PC-3 (cell line): ENCODE measurements at regions not wholly inside any gene's neighbourhood (a gene's known extent, or its start where the extent isn't known, plus 50 kb on each side); places are given as distances from the start of the nearest gene placed in this dataset.

Experiments
- ATAC-seq: fragments of 200-7000 bp; cut with Tn5 transposase; 2 replicates; pipeline ENCODE4 v1.9.1; 2020; ENCODE audit warnings: mild to moderate bottlenecking, moderate library complexity
- BruUV-seq: library from RNA; stranded (reverse); fragments of 400-500 nt; replicated peaks from 2 replicates; lab custom pipeline; 2021; lab: Mats Ljungman, UMichigan
- CTCF ChIA-PET: fragments of 300-600 bp; sonication (Branson Sonifier 250); formaldehyde crosslinking; loops from one replicate; lab custom pipeline; 2022; ENCODE audit warnings: antibody characterized with exemption; lab: Charles Lee
- POLR2A ChIA-PET: fragments of 300-600 bp; sonication (Branson Sonifier 250); formaldehyde crosslinking; loops from one replicate; lab custom pipeline; 2022; ENCODE audit warnings: antibody characterized with exemption; ENCODE audit not compliant: unreplicated experiment; lab: Charles Lee
- DNase-seq: peaks from one replicate; pipeline ENCODE4 v3.0.0-alpha.2; 2015
- H2AFZ ChIP-seq: fragments of 300-600 bp; sonication (generic); 2 replicates; pipeline ENCODE4 v1.6.0; 2016; ENCODE audit warnings: antibody characterized with exemption, low read length
- H3F3A ChIP-seq: fragments of 300-600 bp; sonication (generic); one replicate; pipeline ENCODE4 v1.6.0; 2017; ENCODE audit warnings: antibody characterized with exemption, low read length, control low read depth, mild to moderate bottlenecking; ENCODE audit not compliant: unreplicated experiment
- H3K27ac ChIP-seq: fragments of 300-600 bp; sonication (generic); 2 replicates; pipeline ENCODE4 v1.5.1; 2016; ENCODE audit warnings: mild to moderate bottlenecking, low read length
- H3K27me3 ChIP-seq: fragments of 300-600 bp; sonication (generic); 2 replicates; pipeline ENCODE4 v1.6.1; 2016; ENCODE audit warnings: low read length, mixed read lengths
- H3K36me3 ChIP-seq: fragments of 300-600 bp; sonication (generic); 2 replicates; pipeline ENCODE4 v1.6.1; 2016; ENCODE audit warnings: low read depth, mixed run types, low read length, mixed read lengths
- H3K4me1 ChIP-seq: fragments of 300-600 bp; sonication (generic); 2 replicates; pipeline ENCODE4 v1.5.1; 2016; ENCODE audit warnings: low read length; ENCODE audit not compliant: insufficient read depth
- H3K4me2 ChIP-seq: fragments of 300-600 bp; sonication (generic); 2 replicates; pipeline ENCODE4 v1.6.0; 2016; ENCODE audit warnings: low read length
- H3K4me3 ChIP-seq: fragments of 300-600 bp; sonication (generic); 2 replicates; pipeline ENCODE4 v1.5.1; 2016; ENCODE audit warnings: mild to moderate bottlenecking, low read length, mixed read lengths
- H3K79me2 ChIP-seq: fragments of 300-600 bp; sonication (generic); 2 replicates; pipeline ENCODE4 v1.6.1; 2017; ENCODE audit warnings: low read length, mixed read lengths
- H3K9ac ChIP-seq: fragments of 300-600 bp; sonication (generic); 2 replicates; pipeline ENCODE4 v1.6.0; 2016; ENCODE audit warnings: mild to moderate bottlenecking, low read length
- H3K9me2 ChIP-seq: fragments of 300-600 bp; sonication (generic); replicated peaks from 2 replicates; pipeline ENCODE4 v1.6.1; 2016; ENCODE audit warnings: mixed run types, low read length, mixed read lengths
- H3K9me3 ChIP-seq: fragments of 300-600 bp; sonication (generic); 2 replicates; pipeline ENCODE4 v1.6.1; 2016; ENCODE audit warnings: low read length, mixed read lengths
- H4K20me1 ChIP-seq: fragments of 300-600 bp; sonication (generic); 2 replicates; pipeline ENCODE4 v1.6.1; 2016; ENCODE audit warnings: low read length, mixed read lengths
- CTCF ChIP-seq: fragments of 300-600 bp; sonication (generic); conservative IDR thresholded peaks from 2 replicates; pipeline ENCODE4 v1.5.1; 2017; ENCODE audit warnings: antibody characterized with exemption, low read depth, mild to moderate bottlenecking, low read length
- EZH2 ChIP-seq: fragments of 300-600 bp; sonication (generic); IDR thresholded peaks from one replicate; pipeline ENCODE4 v1.6.1; 2017; ENCODE audit warnings: antibody characterized with exemption, mild to moderate bottlenecking, low read length; ENCODE audit not compliant: unreplicated experiment
- EZH2phosphoT487 ChIP-seq: fragments of 300-600 bp; sonication (generic); IDR thresholded peaks from 2 replicates; pipeline ENCODE4 v1.6.1; 2018; ENCODE audit warnings: mild to moderate bottlenecking, antibody characterized with exemption, low read length, borderline replicate concordance
- intact Hi-C: fragments of 100-400 bp; cut with micrococcal nuclease; formaldehyde crosslinking; loops from 2 replicates; pipeline ENCODE4 v1.9.0; 2023

DNA sequence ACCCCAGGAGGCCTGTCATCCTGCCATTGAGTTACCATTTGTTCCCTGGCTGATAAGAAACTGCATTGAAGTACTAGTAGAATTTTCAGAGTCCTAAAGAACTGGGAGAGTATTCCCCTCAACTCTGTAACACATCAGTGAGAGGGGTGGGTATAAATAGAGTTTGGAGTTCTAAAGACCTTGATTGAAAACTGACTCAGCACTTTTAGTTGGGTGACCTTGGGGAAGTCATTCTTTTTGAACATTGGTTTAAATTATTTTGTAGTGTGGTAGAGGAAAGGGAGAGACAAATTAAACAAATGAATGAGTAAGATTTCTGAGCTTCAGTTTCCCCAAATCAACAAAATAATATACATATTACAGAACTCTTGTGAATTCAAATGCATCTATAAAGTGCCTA is 344.5 kb upstream of the THBS1 start:
- BruUV-seq = no TSS peak
- POLR2A ChIA-PET = no interaction called here

DNA sequence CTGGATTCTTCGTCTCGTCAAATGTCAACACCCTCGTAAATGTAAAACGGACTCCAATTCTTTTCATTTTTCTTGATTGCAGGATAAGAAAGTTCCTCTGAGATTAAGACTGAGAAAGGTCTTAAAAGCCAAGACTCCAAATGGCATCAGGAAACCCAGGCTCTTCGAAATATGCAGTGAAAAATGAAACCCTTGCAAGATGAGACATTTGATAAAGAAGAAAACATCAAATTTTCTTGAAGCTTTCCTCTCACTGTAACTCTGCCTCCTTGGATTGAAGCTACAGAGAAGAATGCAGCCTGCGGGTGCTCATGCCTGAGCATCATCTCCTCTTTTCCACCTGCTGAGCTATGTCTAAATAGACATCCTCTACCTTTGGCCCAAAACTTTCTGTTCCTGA is 342.4 kb upstream of the THBS1 start:
- TF ChIP-seq CTCF (no peak), EZH2phosphoT487 (no peak), EZH2 (no peak)
- CTCF ChIA-PET = no interaction called here
- intact Hi-C loops = loop anchor here (2.0 kb wide), 1 partner anchor 42 kb away; no protein-coding TSS in a partner anchor

More for the DNA sequence above, 344.5 kb upstream of the THBS1 start:
- CTCF ChIA-PET = no interaction called here
- Histone ChIP-seq H3K4me3 (no peak overlapping the region), H3F3A (no peaks in the 10 kb centered on the region), H3K9me3 (no peaks in the 10 kb centered on the region), H3K4me1 (peaks cover 63% of the 10 kb centered on the region), H3K79me2 (no peaks in the 10 kb centered on the region), H3K27ac (peak overlapping the region; percentile 92), H2AFZ (no peak overlapping the region), H4K20me1 (no peaks in the 10 kb centered on the region), H3K4me2 (no peak overlapping the region), H3K36me3 (no peaks in the 10 kb centered on the region; the same call in 1 of the 2 replicates), H3K9me2 (no peaks in the 10 kb centered on the region), H3K27me3 (no peaks in the 10 kb centered on the region), H3K9ac (peak overlapping the region; percentile 57; the same call in 1 of the 2 replicates)
- DNase-seq (no peak), ATAC-seq (no peak)
- TF ChIP-seq EZH2phosphoT487 (no peak), EZH2 (no peak), CTCF (no peak)
- intact Hi-C loops = no loop called here

DNA sequence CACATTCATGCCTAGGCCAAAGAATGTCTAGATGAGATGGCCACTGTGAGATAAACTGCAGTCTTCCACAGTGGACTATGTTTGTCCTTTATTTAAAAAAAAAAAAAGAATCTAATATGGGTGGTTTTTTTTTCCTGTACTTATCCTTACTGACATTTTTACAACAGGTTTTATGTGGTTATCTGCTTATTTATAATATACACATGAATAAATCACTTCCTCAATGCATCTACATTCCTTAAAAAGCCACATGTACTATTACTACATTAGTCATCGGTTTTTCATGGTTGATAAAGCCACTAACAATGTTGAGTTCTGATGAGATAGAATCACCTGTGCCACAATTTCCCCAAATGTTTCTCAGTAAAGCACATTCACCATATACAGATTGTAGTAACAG is 341.3 kb upstream of the THBS1 start:
- no peaks in the 10 kb centered on the region for H3K27me3 ChIP-seq
- no TSS peak for BruUV-seq
- ChIA-PET POLR2A (no interaction called here), CTCF (no interaction called here)
- peak; percentile 91 for DNase-seq
- H3F3A ChIP-seq = no peaks in the 10 kb centered on the region
- peak overlapping the region; percentile 24 for H3K4me2 ChIP-seq
- no peaks in the 10 kb centered on the region for H3K79me2 ChIP-seq
- no peaks in the 10 kb centered on the region for H3K9me2 ChIP-seq
- TF ChIP-seq CTCF (no peak), EZH2phosphoT487 (no peak), EZH2 (no peak)
- H3K4me3 ChIP-seq = no peak overlapping the region
- H3K36me3 ChIP-seq = no peaks in the 10 kb centered on the region; the same call in 1 of the 2 replicates
- peak; percentile 70 for ATAC-seq
- no peaks in the 10 kb centered on the region for H4K20me1 ChIP-seq
- H3K9me3 ChIP-seq = no peaks in the 10 kb centered on the region
- H2AFZ ChIP-seq = no peak overlapping the region
- peaks cover 54% of the 10 kb centered on the region for H3K4me1 ChIP-seq
- peak overlapping the region; percentile 76 for H3K27ac ChIP-seq
- intact Hi-C loops = loop anchor here (2.0 kb wide), 1 partner anchor 43 kb away; no protein-coding TSS in a partner anchor
- peak overlapping the region; percentile 50; the same call in 1 of the 2 replicates for H3K9ac ChIP-seq

More for the DNA sequence above, 342.4 kb upstream of the THBS1 start:
- Histone ChIP-seq H4K20me1 (no peaks in the 10 kb centered on the region), H3K27me3 (no peaks in the 10 kb centered on the region), H3K4me3 (no peak overlapping the region), H3F3A (no peaks in the 10 kb centered on the region), H3K36me3 (no peaks in the 10 kb centered on the region; the same call in 1 of the 2 replicates), H3K79me2 (no peaks in the 10 kb centered on the region), H3K27ac (no peak overlapping the region), H3K9me2 (no peaks in the 10 kb centered on the region), H3K4me1 (peaks cover 59% of the 10 kb centered on the region), H3K9me3 (no peaks in the 10 kb centered on the region), H3K9ac (no peak overlapping the region), H3K4me2 (no peak overlapping the region), H2AFZ (no peak overlapping the region)
- ATAC-seq (no peak), DNase-seq (no peak)
- BruUV-seq = no TSS peak
- POLR2A ChIA-PET = no interaction called here
